Tibial nerve (tissue), 4 donors: ENCODE measurements at regions not wholly inside any gene's neighbourhood (a gene's known extent, or its start where the extent isn't known, plus 50 kb on each side); places are given as distances from the start of the nearest gene placed in this dataset.

Source experiments
- DNase-seq, 2 donors: peaks; one replicate each; pipeline ENCODE4 v3.0.0-alpha.2; 2019; ENCODE audit warnings: low spot score in 2 of 2
- H3K27ac ChIP-seq, 4 donors: fragments of 200-600 bp; sonication (generic) in 3 of 4; one replicate each; pipeline ENCODE4 v1.5.1; 2017 to 2019; ENCODE audit warnings: mild to moderate bottlenecking in 1 of 4
- H3K27me3 ChIP-seq, 2 donors: fragments of 200-600 bp; sonication (generic) in 1 of 2; one replicate each; pipeline versions ENCODE4 v1.5.1 to v1.6.0; 2017 to 2019
- H3K36me3 ChIP-seq, 3 donors: fragments of 200-600 bp; sonication (generic); one replicate each; pipeline ENCODE4 v1.5.1; 2018 to 2019
- H3K4me1 ChIP-seq, 4 donors: fragments of 200-600 bp; sonication (generic) in 3 of 4; one replicate each; pipeline ENCODE4 v1.5.1; 2017 to 2019
- H3K4me3 ChIP-seq, 4 donors: fragments of 200-600 bp; sonication (generic) in 3 of 4; one replicate each; pipeline ENCODE4 v1.5.1; 2017 to 2019; ENCODE audit warnings: mild to moderate bottlenecking in 1 of 4, moderate library complexity in 1 of 4
- H3K9me3 ChIP-seq, 4 donors: fragments of 200-600 bp; sonication (generic) in 3 of 4; one replicate each; pipeline ENCODE4 v1.5.1; 2017 to 2019
- EP300 ChIP-seq, 2 donors: sonication (generic); formaldehyde crosslinking; IDR thresholded peaks; one replicate each; pipeline ENCODE4 v1.6.1; 2017; ENCODE audit warnings: antibody characterized with exemption in 2 of 2, mild to moderate bottlenecking in 1 of 2
- POLR2A ChIP-seq, 2 donors: fragments of 450-650 bp; IDR thresholded peaks; one replicate each; pipeline ENCODE4 v1.6.1; 2017; ENCODE audit warnings: antibody characterized with exemption in 2 of 2, mild to moderate bottlenecking in 2 of 2, moderate library complexity in 2 of 2
- WGBS, 2 donors: methylation state at CpG; one replicate each; pipeline ENCODE4 v1.1.5; 2018; 5-methylcytosine and 5-hydroxymethylcytosine counted together
- TF ChIP-seq, protein P1 (sequence below), 5 experiments: fragments of 200-600 bp in 3 of 5; fragments of 450-650 bp in 2 of 5; sonication (generic) in 3 of 5; IDR thresholded peaks; one replicate each; pipeline ENCODE4 v1.5.1; 2016 to 2019; ENCODE audit warnings: antibody characterized with exemption in 5 of 5, mild to moderate bottlenecking in 3 of 5, moderate library complexity in 2 of 5

DNA sequence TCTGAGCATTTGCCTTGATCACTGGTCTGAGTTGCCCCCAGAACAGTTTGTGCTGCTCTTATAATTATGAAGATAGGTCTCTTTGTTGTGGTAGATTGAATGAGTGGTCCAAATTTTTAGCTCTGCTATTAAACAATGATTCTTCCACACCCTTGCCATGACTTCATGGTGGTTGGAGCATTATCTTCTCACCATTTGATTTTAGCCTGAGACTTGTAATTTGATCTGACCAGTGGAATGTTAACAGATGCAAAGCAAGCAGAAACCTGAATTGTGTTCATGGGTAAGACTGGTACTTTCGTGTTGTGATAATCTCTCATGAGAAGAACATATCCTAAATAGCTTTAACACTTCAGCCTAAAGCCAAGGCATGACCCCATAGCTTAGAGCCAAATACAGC, 139.1 kb downstream of the TFPI2 start:
- 43 to 52% methylated on average over 1 of the region's 1 CpG for WGBS, 2 donors
- no peak overlapping the region for H3K4me3 ChIP-seq
- no peaks in the 10 kb centered on the region for H3K27me3 ChIP-seq
- no peak overlapping the region for H3K27ac ChIP-seq
- H3K4me1 ChIP-seq = no peaks in the 10 kb centered on the region
- TF ChIP-seq, protein P1, sequence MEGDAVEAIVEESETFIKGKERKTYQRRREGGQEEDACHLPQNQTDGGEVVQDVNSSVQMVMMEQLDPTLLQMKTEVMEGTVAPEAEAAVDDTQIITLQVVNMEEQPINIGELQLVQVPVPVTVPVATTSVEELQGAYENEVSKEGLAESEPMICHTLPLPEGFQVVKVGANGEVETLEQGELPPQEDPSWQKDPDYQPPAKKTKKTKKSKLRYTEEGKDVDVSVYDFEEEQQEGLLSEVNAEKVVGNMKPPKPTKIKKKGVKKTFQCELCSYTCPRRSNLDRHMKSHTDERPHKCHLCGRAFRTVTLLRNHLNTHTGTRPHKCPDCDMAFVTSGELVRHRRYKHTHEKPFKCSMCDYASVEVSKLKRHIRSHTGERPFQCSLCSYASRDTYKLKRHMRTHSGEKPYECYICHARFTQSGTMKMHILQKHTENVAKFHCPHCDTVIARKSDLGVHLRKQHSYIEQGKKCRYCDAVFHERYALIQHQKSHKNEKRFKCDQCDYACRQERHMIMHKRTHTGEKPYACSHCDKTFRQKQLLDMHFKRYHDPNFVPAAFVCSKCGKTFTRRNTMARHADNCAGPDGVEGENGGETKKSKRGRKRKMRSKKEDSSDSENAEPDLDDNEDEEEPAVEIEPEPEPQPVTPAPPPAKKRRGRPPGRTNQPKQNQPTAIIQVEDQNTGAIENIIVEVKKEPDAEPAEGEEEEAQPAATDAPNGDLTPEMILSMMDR (IDR thresholded peaks at IDR 0.05) = no peak
- TF ChIP-seq EP300 (IDR thresholded peaks at IDR 0.05) (no peak), POLR2A (IDR thresholded peaks at IDR 0.05) (no peak)
- no peaks in the 10 kb centered on the region for H3K9me3 ChIP-seq
- no peaks in the 10 kb centered on the region for H3K36me3 ChIP-seq
- no peak for DNase-seq

DNA sequence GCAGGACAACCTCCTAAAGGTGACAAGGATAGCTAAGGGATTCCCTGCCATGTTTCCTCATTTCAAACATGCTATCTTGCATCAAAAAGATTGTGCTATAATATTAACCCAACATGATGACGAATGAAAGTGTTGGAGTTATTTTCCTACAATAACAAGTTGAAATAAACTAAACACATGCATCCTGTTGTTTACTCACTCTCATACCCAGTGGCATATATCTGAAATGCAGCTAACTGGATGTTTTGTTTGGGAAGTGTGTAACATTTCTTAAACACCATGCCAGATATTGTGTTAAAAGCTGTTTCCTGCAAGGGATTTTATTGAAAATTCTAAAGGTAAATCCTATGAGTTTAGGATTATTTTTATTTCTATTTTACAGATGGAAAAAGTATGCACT, 139.6 kb downstream of the TFPI2 start:
- no peaks in the 10 kb centered on the region for H3K27me3 ChIP-seq
- TF ChIP-seq, protein P1 (IDR thresholded peaks at IDR 0.05) = no peak
- TF ChIP-seq EP300 (IDR thresholded peaks at IDR 0.05) = no peak
- no peak for TF ChIP-seq POLR2A (IDR thresholded peaks at IDR 0.05)
- no peaks in the 10 kb centered on the region for H3K4me1 ChIP-seq
- 50 to 60% methylated on average over 1 of the region's 1 CpG for WGBS, 2 donors
- DNase-seq = no peak
- no peak overlapping the region for H3K4me3 ChIP-seq
- H3K27ac ChIP-seq = no peak overlapping the region
- H3K9me3 ChIP-seq = no peaks in the 10 kb centered on the region
- H3K36me3 ChIP-seq = no peaks in the 10 kb centered on the region

DNA sequence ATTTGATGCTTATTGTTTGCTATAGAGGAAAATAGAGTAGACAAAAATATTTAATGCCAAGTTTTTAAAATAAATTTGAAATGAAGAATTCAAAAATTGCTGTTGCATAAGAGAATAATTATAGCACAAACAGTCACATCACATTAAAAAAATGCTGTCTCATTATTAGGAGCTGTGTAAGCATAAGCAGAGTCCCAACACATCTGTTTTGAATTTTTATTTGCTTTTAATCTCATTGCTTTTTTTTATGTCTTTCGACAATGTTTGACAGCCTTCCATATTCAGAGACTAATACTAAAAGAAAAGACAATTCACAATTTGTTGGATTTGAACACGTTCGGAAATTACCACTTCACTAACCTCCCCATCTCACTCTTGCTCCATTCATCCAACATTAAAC, 143.5 kb downstream of the TFPI2 start:
- H3K9me3 ChIP-seq = no peaks in the 10 kb centered on the region
- H3K27me3 ChIP-seq = no peaks in the 10 kb centered on the region
- H3K4me1 ChIP-seq = no peaks in the 10 kb centered on the region
- no peak for DNase-seq
- TF ChIP-seq EP300 (IDR thresholded peaks at IDR 0.05) (no peak), POLR2A (IDR thresholded peaks at IDR 0.05) (no peak)
- TF ChIP-seq, protein P1 (IDR thresholded peaks at IDR 0.05) = no peak
- no peak overlapping the region for H3K4me3 ChIP-seq
- H3K36me3 ChIP-seq = no peaks in the 10 kb centered on the region
- WGBS, 2 donors = 49 to 59% methylated on average over 3 of the region's 3 CpGs
- no peak overlapping the region for H3K27ac ChIP-seq

DNA sequence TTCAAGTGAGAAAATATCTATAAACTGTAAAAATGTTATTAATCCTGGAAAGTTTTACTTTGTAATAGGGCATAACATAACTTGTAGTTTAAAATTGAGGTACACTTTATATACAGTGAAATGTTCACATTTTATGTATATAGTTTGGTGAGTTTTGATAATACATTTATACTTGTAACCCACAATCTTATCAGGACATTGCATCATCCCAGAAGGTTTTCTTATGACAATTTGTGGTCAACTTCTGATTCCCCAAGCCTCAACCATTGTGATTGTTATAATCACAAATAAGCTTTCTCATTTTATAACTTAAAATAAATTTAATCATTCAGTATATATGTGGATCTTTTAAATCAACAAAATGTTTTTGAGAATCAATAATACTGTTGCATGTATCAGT, 151.1 kb downstream of the TFPI2 start:
- Histone ChIP-seq H3K4me1 (no peaks in the 10 kb centered on the region), H3K27me3 (no peaks in the 10 kb centered on the region), H3K36me3 (no peaks in the 10 kb centered on the region), H3K9me3 (no peaks in the 10 kb centered on the region), H3K27ac (no peak overlapping the region), H3K4me3 (no peak overlapping the region)
- TF ChIP-seq POLR2A (IDR thresholded peaks at IDR 0.05) (no peak), EP300 (IDR thresholded peaks at IDR 0.05) (no peak)
- TF ChIP-seq, protein P1 (IDR thresholded peaks at IDR 0.05) = no peak
- no peak for DNase-seq

DNA sequence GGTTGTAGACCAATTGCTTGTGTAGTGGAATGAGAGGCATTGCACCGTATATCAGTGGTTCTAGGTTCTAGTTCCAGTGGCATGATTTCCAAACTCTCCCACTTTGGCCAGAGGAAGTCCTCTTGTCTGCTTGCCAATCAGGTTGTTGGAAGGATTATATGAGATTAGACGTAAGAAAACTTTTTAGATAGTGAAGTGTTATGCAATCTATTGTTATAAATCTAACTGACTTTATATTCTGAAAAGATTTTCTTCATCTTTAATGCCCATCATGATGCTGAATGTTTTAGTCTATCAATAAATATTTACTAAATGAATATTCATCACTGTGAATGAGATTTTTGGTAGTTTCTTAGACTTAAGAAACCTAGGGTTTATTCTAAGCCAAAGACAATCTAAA, 152.6 kb downstream of the TFPI2 start:
- no peaks in the 10 kb centered on the region for H3K36me3 ChIP-seq
- DNase-seq = no peak
- H3K9me3 ChIP-seq = no peaks in the 10 kb centered on the region
- H3K4me3 ChIP-seq = no peak overlapping the region
- no peaks in the 10 kb centered on the region for H3K4me1 ChIP-seq
- WGBS, 2 donors = 73 to 74% methylated on average over 2 of the region's 2 CpGs
- TF ChIP-seq EP300 (IDR thresholded peaks at IDR 0.05) (no peak), POLR2A (IDR thresholded peaks at IDR 0.05) (no peak)
- TF ChIP-seq, protein P1 (IDR thresholded peaks at IDR 0.05) = no peak
- H3K27me3 ChIP-seq = no peaks in the 10 kb centered on the region
- no peak overlapping the region for H3K27ac ChIP-seq
